ENCODE measurements at regions not wholly inside any gene's neighbourhood (a gene's known extent, or its start where the extent isn't known, plus 50 kb on each side); places are given as distances from the start of the nearest gene placed in this dataset.

DNA sequence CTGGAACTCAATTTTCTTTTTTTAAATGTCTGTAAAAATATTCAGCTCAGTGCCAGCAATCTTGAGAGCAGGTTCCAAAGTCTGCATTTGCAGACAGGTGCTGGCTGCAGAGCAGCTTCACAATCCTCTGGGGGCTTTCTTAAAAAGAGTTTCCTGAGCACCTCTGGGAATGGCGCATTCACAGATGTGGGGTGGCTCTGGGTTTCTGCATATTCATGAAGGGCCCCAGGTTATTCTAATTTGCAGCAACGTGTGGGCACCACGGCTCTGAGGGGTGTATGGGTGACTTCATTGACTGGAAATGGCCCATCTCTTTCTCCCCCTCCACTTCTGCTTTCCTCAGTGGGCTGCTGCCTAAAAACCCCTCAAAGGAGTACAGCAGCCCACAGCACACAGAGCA is 225.0 kb upstream of the APCDD1 start:
- Histone ChIP-seq H3K27me3 (ENCODE audit: insufficient read depth, low read depth) (no peaks in the 10 kb centered on the region), H3K4me3 (no peak overlapping the region), H3K36me3 (ENCODE audit: low read depth) (no peaks in the 10 kb centered on the region), H3K79me2 (ENCODE audit: low read depth) (no peaks in the 10 kb centered on the region), H4K20me1 (ENCODE audit: insufficient read depth) (no peaks in the 10 kb centered on the region), H3K4me2 (no peak overlapping the region), H3K27ac (no peak overlapping the region), H3K9me2 (ENCODE audit: insufficient read depth) (no peaks in the 10 kb centered on the region), H3K9me3 (ENCODE audit: insufficient read depth, low read depth) (peaks cover 5% of the 10 kb centered on the region), H3F3A (ENCODE audit: insufficient read depth, low read depth) (0 out of 2 replicates have a peak, but pooled peaks cover 7% of the 10 kb centered on the region), H3K4me1 (replicated peaks; ENCODE audit: insufficient read depth) (no peaks in the 10 kb centered on the region), H2AFZ (no peak overlapping the region)
- DNase-seq, result no peak
- POLR2A ChIA-PET (ENCODE audit: unreplicated experiment), result no interaction called here
- BruUV-seq (replicated peaks), result no TSS peak
- CTCF ChIA-PET, result no interaction called here
- no peak for TF ChIP-seq EZH2 (IDR thresholded peaks at IDR 0.05; ENCODE audit: low read depth)
- TF ChIP-seq, protein P1, sequence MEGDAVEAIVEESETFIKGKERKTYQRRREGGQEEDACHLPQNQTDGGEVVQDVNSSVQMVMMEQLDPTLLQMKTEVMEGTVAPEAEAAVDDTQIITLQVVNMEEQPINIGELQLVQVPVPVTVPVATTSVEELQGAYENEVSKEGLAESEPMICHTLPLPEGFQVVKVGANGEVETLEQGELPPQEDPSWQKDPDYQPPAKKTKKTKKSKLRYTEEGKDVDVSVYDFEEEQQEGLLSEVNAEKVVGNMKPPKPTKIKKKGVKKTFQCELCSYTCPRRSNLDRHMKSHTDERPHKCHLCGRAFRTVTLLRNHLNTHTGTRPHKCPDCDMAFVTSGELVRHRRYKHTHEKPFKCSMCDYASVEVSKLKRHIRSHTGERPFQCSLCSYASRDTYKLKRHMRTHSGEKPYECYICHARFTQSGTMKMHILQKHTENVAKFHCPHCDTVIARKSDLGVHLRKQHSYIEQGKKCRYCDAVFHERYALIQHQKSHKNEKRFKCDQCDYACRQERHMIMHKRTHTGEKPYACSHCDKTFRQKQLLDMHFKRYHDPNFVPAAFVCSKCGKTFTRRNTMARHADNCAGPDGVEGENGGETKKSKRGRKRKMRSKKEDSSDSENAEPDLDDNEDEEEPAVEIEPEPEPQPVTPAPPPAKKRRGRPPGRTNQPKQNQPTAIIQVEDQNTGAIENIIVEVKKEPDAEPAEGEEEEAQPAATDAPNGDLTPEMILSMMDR (conservative IDR thresholded peaks at IDR 0.05), result no peak
- intact Hi-C loops (cut with micrococcal nuclease; ENCODE audit: unreplicated experiment), result no loop called here

DNA sequence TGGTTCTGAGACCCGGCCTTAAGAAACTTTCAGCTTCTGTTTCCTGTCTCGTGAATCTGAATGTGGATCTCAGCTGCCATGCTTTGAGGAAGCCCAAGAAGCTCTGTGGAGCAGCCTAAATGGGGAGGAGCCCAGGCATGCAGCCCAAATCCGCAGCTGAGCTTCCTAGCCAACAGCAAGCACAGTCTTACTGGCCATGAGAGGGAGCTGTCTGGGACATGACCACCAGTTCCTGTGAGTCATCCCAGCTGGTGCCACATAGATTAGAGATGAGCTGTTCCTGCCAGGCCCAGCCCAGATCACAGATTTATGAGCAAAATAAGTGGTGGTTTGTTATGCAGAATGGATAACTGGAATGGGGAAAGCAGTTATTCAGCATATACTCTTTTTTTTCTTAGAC is 224.4 kb upstream of the APCDD1 start:
- peaks cover 4% of the 10 kb centered on the region for H3K9me3 ChIP-seq (ENCODE audit: insufficient read depth, low read depth)
- no peak overlapping the region for H3K27ac ChIP-seq
- no peak for TF ChIP-seq EZH2 (IDR thresholded peaks at IDR 0.05; ENCODE audit: low read depth)
- TF ChIP-seq, protein P1 (conservative IDR thresholded peaks at IDR 0.05), result peak; percentile 30; the same call in 1 of the 2 replicates
- peak in 1 of 2 experiments; percentile 77 for DNase-seq
- no peaks in the 10 kb centered on the region for H3K36me3 ChIP-seq (ENCODE audit: low read depth)
- no peaks in the 10 kb centered on the region for H3K9me2 ChIP-seq (ENCODE audit: insufficient read depth)
- intact Hi-C loops (cut with micrococcal nuclease; ENCODE audit: unreplicated experiment), result no loop called here
- no peak overlapping the region for H3K4me2 ChIP-seq
- POLR2A ChIA-PET (ENCODE audit: unreplicated experiment), result no interaction called here
- no TSS peak for BruUV-seq (replicated peaks)
- no peaks in the 10 kb centered on the region for H4K20me1 ChIP-seq (ENCODE audit: insufficient read depth)
- H3K4me3 ChIP-seq, result no peak overlapping the region
- CTCF ChIA-PET, result no interaction called here
- H3F3A ChIP-seq (ENCODE audit: insufficient read depth, low read depth), result 0 out of 2 replicates have a peak, but pooled peaks cover 7% of the 10 kb centered on the region
- no peaks in the 10 kb centered on the region for H3K79me2 ChIP-seq (ENCODE audit: low read depth)
- H3K27me3 ChIP-seq (ENCODE audit: insufficient read depth, low read depth), result no peaks in the 10 kb centered on the region
- no peaks in the 10 kb centered on the region for H3K4me1 ChIP-seq (replicated peaks; ENCODE audit: insufficient read depth)
- no peak overlapping the region for H2AFZ ChIP-seq

DNA sequence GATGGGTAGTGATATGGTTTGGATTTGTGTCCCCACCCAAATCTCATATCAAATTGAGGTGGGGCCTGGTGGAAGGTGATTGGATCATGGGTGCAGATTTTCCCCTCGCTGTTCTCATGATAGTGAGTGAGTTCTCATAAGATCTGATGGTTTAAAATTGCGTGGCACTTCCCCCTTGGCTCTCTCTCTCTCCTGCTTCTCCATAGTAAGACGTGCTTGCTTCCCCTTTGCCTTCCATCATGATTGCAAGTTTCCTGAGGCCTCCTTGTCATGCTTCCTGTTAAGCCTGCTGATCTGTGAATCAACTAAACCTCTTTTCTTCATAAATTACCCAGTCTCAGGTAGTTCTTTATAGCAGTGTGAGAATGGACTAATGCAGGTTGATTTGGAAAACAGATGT is 223.2 kb upstream of the APCDD1 start:
- intact Hi-C loops (cut with micrococcal nuclease; ENCODE audit: unreplicated experiment), result no loop called here
- ChIA-PET CTCF (no interaction called here), POLR2A (ENCODE audit: unreplicated experiment) (no interaction called here)
- no peak overlapping the region for H3K4me2 ChIP-seq
- no peaks in the 10 kb centered on the region for H4K20me1 ChIP-seq (ENCODE audit: insufficient read depth)
- H3K27ac ChIP-seq, result no peak overlapping the region
- no peaks in the 10 kb centered on the region for H3K27me3 ChIP-seq (ENCODE audit: insufficient read depth, low read depth)
- DNase-seq, result no peak
- no peaks in the 10 kb centered on the region for H3K9me2 ChIP-seq (ENCODE audit: insufficient read depth)
- no peaks in the 10 kb centered on the region for H3K36me3 ChIP-seq (ENCODE audit: low read depth)
- no peaks in the 10 kb centered on the region; the same call in none of the 2 replicates for H3K9me3 ChIP-seq (ENCODE audit: insufficient read depth, low read depth)
- no peak for TF ChIP-seq EZH2 (IDR thresholded peaks at IDR 0.05; ENCODE audit: low read depth)
- TF ChIP-seq, protein P1 (conservative IDR thresholded peaks at IDR 0.05), result no peak
- 0 out of 2 replicates have a peak, but pooled peaks cover 7% of the 10 kb centered on the region for H3F3A ChIP-seq (ENCODE audit: insufficient read depth, low read depth)
- H3K79me2 ChIP-seq (ENCODE audit: low read depth), result no peaks in the 10 kb centered on the region
- H3K4me3 ChIP-seq, result no peak overlapping the region
- BruUV-seq (replicated peaks), result no TSS peak
- H3K4me1 ChIP-seq (replicated peaks; ENCODE audit: insufficient read depth), result no peaks in the 10 kb centered on the region
- H2AFZ ChIP-seq, result no peak overlapping the region
